ENCODE measurements at regions not wholly inside any gene's neighbourhood (a gene's known extent, or its start where the extent isn't known, plus 50 kb on each side); places are given as distances from the start of the nearest gene placed in this dataset.

- TF ChIP-seq, protein P1, sequence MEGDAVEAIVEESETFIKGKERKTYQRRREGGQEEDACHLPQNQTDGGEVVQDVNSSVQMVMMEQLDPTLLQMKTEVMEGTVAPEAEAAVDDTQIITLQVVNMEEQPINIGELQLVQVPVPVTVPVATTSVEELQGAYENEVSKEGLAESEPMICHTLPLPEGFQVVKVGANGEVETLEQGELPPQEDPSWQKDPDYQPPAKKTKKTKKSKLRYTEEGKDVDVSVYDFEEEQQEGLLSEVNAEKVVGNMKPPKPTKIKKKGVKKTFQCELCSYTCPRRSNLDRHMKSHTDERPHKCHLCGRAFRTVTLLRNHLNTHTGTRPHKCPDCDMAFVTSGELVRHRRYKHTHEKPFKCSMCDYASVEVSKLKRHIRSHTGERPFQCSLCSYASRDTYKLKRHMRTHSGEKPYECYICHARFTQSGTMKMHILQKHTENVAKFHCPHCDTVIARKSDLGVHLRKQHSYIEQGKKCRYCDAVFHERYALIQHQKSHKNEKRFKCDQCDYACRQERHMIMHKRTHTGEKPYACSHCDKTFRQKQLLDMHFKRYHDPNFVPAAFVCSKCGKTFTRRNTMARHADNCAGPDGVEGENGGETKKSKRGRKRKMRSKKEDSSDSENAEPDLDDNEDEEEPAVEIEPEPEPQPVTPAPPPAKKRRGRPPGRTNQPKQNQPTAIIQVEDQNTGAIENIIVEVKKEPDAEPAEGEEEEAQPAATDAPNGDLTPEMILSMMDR (IDR thresholded peaks at IDR 0.05; ENCODE audit: insufficient read depth, low read length): no peak
- TF ChIP-seq SPI1 (IDR thresholded peaks at IDR 0.05; ENCODE audit: borderline replicate concordance, low read depth) (no peak), REST (IDR thresholded peaks at IDR 0.05; ENCODE audit: insufficient replicate concordance, low read depth) (no peak), GABPA (IDR thresholded peaks at IDR 0.05; ENCODE audit: low read depth) (no peak)
Observed at GRCh38 chr2:13289310-13289709, 572.6 kb downstream of the TRIB2 start.
